IPS-18c (cell line): ENCODE measurements at regions not wholly inside any gene's neighbourhood (a gene's known extent, or its start where the extent isn't known, plus 50 kb on each side); places are given as distances from the start of the nearest gene placed in this dataset.
"Not testable (repeated sequence)": the region's sequence is repeated elsewhere in the genome, so short reads cannot be mapped to it uniquely, and the experiment has no call there.

Source experiments
- H3K4me3 ChIP-seq: 2 replicates; pipeline ENCODE4 v1.7.0; 2013; ENCODE audit warnings: low read depth, mild to moderate bottlenecking, low read length, moderate library complexity; ENCODE audit not compliant: insufficient read depth
- H3K9me3 ChIP-seq: one replicate; pipeline ENCODE4 v1.6.1; 2013; ENCODE audit warnings: mild to moderate bottlenecking, low read length, moderate library complexity; ENCODE audit not compliant: control insufficient read depth, insufficient read depth

DNA sequence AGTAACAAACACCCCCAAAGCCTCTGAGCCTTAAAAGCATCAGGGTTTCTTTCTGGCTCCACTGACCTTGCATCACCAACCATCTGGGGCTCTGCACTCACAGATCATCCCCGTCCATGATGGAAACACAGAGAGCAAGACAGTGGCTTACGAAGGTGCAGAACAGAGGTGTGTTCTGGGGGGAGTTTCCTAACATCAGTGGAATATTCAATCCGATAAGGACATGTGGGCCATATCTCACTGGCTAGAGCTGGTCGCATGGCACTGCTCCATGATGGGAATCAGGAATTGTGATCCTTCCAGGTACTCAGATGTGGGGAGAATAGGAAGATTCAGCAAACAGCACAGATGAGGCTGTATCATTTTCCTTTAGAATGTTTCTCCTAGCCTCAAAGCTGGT, 457.2 kb downstream of the IRS2 start:
- no peaks in the 10 kb centered on the region for H3K9me3 ChIP-seq
- no peak overlapping the region for H3K4me3 ChIP-seq

DNA sequence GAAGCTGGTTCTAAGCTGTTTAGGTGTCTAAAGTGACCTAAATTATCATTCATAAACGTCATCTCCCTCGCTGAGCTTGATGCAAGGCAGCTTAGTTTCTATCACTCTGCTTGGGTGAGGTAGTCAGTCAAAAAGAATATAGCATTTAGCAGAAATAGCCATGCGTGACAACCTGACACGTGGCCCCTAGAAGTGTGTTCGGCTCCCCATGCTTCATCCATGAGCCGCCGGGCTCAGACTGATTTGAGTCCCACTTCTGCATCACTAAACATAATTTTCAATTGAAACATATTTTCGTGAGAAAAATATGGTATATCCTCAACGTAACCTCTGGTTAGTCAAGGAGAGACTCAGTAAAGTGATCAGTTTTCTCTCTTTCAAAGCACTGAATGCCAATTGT, 459.8 kb downstream of the IRS2 start:
- Histone ChIP-seq H3K4me3 (no peak overlapping the region), H3K9me3 (no peaks in the 10 kb centered on the region)

DNA sequence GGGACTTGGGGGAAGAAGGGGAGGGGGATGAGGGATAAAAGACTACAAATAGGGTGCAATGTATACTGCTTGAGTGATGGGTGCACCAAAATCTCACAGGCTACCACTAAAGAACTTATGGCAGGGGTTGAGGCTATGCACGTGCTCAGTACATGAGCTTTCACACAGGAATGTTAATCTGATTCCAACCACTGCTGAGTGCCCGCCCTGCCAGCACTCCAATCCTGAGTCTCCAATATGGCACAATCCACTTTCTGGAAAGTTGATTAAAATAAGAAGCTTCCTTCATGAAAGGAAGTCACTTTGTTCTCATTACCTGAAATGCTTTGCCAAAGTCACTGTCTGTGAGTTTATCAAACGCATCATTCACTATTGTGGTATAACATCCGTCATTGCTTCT, 463.0 kb downstream of the IRS2 start:
- Histone ChIP-seq H3K4me3 (no peak overlapping the region), H3K9me3 (no peaks in the 10 kb centered on the region)

DNA sequence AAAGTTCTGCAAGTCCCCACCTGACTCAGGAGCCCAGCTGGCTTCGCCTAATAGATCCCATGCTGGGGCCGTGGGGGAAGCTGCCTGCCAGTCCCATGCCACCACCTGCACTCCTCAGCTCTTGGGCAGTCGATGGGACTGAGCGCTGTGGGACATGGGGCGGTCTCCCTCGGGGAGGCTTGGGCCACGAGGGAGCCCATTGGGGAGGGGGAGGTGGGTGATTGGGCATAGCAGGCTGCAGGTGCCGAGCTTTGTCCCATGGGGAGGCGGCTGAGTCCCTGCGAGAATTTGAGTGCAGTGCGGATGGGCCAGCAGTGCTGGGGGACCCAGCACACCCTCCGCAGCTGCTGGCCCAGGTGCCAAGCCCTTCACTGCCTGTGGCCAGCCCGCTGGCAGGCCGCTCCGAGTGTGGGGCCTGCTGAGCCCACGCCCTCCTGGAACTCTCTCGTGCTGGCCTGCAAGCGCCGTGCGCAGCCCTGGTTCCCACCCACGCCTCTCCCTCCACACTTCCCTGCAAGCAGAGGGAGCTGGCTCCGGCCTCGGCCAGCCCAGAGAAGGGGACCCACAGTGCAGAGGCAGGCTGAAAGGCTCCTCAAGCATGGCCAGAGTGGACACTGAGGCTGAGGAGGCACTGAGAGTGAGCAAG, 467.3 kb downstream of the IRS2 start:
- Histone ChIP-seq H3K9me3 (peaks cover 4% of the 10 kb centered on the region), H3K4me3 (no peak overlapping the region)

DNA sequence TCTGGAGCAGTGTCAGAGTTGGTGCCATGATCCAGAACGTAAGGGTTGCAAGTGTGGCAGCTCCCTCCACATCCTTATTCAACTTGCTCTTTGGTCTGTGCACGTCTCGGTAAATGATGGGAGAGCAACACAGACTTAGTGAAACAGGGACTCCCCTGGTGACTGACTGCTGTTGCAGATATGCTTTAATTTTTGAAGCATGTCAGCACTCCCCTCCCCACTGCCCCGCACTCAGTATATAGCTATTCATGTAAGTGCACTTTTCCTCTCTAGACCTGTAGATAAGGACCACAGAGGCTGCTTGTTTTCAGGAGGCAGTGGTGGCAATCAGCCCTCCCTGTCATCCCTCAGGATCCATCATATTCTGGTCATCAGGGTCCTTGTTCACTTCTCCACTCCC, 470.9 kb downstream of the IRS2 start:
- H3K9me3 ChIP-seq: peaks cover 4% of the 10 kb centered on the region

DNA sequence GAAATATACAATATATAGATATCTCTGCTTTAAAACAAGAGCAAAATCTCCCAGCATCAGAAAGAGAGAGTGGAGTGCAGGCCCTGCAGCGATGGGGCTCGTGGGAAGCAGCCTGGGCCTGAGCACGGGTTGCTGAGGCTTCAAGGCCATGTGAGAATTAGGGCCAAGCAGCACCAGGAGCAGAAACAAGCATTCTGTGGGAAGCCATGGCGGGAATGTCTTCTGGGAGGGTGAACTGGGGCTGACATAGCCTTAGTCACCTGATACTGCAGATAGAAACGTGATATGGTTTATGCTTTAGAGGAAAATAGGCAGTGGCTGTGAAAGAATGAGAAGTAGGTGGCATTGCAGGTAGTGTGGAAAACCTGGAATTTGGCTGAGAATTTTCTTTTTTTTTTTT, 472.3 kb downstream of the IRS2 start:
- H3K4me3 ChIP-seq: no peak overlapping the region
- peaks cover 4% of the 10 kb centered on the region for H3K9me3 ChIP-seq

More for the DNA sequence above, 470.9 kb downstream of the IRS2 start:
- no peak overlapping the region for H3K4me3 ChIP-seq

DNA sequence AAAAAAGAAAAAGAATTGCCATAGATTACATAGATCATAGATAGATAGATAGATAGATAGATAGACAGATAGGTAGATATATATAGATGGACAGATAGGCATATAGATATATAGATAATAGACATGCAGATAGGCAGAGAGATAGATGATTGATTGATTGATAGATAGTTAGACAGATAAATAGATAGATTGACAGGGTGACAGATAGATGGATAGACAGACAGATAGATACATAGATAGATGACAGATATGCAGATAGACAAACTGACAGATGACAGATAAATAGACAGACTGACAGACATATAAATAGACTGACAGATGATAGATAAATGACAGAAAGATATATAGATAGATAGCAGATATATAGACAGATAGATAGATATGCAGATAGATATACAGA, 474.0 kb downstream of the IRS2 start:
- H3K4me3 ChIP-seq: no peak overlapping the region
- peaks cover 4% of the 10 kb centered on the region for H3K9me3 ChIP-seq

DNA sequence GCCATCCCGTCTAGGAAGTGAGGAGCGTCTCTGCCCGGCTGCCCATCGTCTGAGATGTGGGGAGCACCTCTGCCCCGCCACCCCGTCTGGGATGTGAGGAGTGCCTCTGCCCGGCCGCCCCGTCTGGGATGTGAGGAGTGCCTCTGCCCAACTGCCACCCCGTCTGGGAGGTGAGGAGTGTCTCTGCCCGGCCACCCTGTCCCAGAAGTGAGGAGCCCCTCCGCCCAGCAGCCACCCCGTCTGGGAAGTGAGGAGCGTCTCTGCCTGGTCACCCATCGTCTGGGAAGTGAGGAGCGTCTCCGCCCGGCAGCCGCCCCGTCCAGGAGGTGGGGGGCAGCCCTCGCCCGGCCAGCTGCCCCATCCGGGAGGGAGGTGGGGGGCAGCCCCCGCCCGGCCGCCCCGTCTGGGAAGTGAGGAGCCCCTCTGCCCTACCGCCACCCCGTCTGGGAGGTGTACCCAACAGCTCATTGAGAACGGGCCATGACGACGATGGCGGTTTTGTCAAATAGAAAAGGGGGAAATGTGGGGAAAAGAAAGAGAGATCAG, 474.9 kb downstream of the IRS2 start:
- not testable (repeated sequence) for H3K4me3 ChIP-seq, H3K9me3 ChIP-seq

DNA sequence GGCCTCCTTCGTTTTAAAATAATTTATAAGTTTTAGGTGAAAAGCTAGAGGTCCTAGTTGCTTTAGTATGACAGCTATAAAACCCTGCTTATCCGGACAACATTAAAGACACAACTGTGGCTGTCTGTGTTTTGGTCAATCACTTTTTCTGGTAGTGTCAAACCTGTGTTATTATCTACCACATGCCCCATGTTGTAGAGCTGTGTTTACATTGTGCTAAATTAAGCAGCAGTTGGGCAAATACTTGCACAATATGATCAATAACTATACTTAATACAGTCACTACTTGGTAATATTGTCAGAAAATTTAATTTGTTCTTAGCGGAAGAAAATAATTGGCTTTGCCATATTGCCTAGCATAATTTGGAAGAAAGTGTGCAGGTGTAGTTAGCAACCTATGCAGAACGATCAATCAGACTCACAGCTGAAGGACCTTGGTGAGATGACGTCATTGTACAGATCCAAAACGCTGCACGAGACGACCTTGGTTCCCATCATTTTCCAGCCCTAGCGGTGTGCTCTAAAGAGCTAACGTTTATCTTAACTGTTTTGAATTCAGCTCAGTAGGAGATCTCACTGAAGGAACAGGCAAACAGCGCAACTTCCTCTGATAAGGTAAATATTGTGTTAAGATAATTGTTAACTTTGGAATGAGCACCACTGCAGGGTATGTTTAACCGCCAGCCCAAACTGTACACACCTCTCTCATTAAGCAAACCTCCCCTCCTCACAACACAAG, 476.6 kb downstream of the IRS2 start:
- no peaks in the 10 kb centered on the region for H3K9me3 ChIP-seq
- H3K4me3 ChIP-seq: no peak overlapping the region

DNA sequence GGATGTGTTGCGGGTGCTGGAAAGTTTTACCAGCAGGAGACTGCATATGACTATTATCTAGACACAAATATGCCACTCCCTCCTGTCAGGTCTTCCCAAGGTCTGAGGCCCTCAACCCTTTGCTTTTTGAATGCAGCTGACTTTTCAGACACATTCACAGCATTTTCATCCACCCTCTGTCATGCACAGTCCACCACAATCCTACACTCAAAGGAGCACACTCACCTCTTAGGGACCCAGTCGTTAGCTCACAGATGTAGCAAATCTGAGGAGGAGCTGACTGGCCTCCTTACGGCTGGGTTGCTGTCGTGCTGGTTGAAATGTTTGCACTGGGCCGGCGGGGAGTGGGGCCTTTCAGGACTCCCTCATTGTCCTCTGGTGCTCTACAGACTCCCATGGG, 479.4 kb downstream of the IRS2 start:
- no peaks in the 10 kb centered on the region for H3K9me3 ChIP-seq
- no peak overlapping the region for H3K4me3 ChIP-seq

DNA sequence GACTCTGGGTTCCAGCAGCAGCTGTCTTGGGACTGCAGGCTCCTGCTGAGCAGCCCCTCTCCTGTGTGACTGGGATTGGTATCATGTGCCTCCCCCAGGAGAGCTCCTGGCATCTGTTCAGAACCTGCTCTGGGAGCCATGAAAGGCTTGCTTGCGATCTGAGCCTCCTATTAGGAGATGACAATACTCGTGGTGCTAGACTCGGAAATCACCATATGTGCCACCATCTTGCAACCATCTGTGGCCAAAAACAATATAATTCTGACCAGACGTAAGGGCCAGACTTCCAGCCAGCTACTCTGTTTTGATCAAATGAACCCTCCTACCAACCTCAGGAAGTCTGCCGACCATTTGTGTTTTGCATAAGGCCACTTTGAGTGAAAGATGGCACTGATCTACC, 484.7 kb downstream of the IRS2 start:
- Histone ChIP-seq H3K4me3 (no peak overlapping the region), H3K9me3 (no peaks in the 10 kb centered on the region)

DNA sequence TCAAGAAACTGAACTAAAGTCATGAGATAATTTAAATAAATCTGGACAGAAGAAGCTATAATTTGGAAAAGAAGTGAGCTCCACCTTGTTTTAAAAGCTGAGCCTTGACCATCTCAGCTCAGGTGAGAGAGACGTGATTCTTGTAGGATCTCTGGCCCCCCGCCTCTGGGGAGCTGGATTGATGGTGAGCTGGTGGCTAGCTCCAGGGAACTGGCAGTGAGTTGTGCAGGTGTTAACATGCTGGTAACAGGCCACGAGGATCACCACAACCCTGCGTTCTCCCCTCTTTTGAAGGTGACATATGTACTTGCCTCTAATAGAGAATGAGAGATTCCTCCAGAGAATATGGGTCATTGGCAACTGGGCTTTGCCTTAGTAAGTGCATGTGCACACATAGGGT, 485.1 kb downstream of the IRS2 start:
- Histone ChIP-seq H3K4me3 (no peak overlapping the region), H3K9me3 (no peaks in the 10 kb centered on the region)

DNA sequence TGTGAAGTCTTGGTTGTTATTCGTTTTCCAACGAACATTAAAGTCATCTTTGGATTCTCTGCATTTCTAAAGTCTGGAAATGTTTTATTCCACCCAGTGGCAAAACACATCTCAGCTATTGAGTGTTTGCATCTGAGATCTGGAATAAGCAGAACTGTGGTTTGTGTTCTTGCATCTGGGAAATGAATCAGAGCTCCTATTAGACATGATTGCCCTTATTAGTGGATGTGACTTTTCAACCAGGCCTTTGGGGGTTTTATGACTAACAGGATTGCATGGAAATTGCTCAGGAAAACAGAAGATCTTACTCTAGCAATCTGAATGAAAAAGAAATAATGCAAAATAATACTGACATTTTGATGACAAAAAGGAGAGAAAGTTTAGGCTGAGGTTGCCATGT, 488.8 kb downstream of the IRS2 start:
- H3K4me3 ChIP-seq: no peak overlapping the region

DNA sequence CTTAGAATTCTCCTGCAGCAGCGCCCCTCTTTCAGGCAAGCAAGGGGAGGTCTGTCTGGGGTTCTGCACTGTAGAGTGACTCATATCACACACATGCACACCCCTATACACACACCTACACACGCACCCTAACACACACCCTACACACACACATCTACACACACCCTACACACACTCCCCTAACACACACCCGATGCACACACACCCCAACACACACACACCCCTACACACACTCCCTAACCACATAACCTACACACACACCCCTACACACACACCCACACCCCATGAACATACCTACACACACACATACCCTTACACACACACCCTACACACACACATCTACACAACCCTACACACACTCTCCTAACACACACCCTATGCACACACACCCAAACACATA, 493.2 kb downstream of the IRS2 start:
- Histone ChIP-seq H3K4me3 (no peak overlapping the region), H3K9me3 (peaks cover 3% of the 10 kb centered on the region)

More for the DNA sequence above, 488.8 kb downstream of the IRS2 start:
- peaks cover 3% of the 10 kb centered on the region for H3K9me3 ChIP-seq

DNA sequence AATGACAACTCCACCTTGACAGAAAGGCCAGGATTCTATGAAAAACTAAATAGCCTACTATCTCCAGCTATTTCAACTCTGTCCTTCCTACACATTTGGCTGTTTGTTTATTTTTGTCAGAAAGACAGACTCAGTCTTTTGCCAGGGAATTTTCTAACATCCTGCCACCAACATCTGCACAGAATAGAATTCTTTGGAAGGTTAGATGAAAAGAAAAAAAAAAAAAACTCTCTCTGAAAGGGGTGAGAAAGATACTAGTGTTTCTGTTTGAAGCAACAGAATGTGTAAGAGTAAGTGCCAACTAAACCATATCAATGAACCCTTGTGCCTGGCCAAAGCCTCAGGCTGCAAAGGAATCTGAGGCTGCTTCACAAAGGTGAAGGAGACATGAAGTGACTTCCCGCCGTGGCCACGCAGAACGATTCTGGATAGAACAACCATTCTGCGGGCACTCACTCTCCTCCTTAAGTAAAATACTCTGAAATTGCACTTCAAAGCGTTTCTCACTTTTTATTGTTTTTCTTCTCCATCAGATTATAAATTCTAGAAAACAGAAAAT, 498.2 kb downstream of the IRS2 start:
- H3K4me3 ChIP-seq: no peak overlapping the region
- H3K9me3 ChIP-seq: no peaks in the 10 kb centered on the region

DNA sequence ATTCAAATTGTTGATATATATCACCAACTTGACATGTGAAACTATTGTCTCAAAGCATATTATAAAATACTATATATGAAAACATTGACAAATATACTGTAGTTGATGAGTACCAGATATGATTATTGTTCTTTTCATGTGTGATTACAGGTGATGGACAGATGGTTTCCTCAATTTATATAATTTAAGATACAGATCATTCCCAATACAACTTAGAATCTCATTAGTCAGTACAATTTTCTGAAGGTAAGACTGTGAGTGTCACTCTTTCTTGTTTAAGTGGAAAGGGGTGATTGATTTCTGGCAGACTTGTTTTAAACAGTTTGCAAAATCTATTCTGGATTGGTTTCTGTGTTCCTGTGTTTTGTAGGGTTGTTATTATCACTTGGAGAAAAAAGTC, 498.8 kb downstream of the IRS2 start:
- Histone ChIP-seq H3K9me3 (no peaks in the 10 kb centered on the region), H3K4me3 (no peak overlapping the region)

DNA sequence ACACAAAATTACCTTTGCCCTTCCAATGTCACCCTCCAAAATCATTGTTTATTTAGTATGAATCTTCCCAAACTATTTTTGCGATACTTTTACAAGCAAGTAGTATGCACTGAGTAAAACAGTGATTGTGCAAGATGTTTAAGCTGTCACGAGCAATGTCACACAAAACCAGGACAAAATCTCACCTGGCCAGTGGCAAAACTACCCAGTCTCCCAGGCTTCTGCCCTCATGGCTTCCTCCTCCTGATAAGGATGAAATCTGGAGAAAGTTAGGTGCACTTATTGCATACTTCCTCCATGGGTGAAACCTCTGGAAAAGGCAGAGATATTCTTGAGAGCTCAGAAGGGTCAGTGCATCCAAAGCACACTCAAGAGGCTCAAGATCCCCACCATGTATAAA, 500.8 kb downstream of the IRS2 start:
- H3K4me3 ChIP-seq: no peak overlapping the region
- no peaks in the 10 kb centered on the region for H3K9me3 ChIP-seq

DNA sequence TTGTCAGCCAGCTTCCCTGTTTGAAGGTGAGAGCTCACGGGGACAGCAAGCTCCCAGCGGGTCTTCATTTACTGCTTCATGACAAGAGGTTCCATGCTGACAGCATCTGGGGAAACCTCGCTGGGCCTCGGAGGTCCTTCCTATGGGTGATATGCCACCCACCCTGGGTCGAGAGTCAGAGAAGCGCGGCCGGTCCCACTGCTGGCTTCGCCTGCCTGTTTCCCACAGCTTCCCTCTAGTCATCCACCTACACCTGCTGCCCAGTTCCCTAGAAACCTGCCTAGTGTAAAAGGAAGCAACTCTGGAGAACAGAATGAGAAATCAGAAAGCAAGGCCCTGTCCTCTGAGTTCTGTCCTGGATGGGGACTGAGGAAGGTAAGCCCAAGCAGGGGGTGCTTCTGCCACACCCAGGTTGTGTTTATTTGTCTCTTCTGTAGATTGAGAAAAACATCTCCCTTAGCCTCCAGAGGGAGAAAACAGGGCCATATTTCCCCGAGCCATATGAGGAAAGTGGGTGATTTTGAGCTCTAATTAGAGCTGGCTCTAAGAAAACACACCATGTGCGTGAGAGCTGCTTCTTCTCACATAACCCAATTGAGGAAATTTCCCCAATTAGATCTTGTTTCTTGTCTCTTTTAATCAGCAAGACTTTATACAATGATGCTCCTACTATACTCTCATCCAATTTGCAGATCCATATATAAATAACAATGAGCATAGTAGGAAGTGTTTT, 504.3 kb downstream of the IRS2 start:
- Histone ChIP-seq H3K4me3 (no peak overlapping the region), H3K9me3 (no peaks in the 10 kb centered on the region)
